Stomach smooth muscle (tissue), 2 donors: ENCODE measurements at regions not wholly inside any gene's neighbourhood (a gene's known extent, or its start where the extent isn't known, plus 50 kb on each side); places are given as distances from the start of the nearest gene placed in this dataset.
"Not testable (repeated sequence)": the region's sequence is repeated elsewhere in the genome, so short reads cannot be mapped to it uniquely, and the experiment has no call there.

Experiments
- H3K27ac ChIP-seq: one replicate; pipeline ENCODE4 v1.7.0; 2013; ENCODE audit warnings: mild to moderate bottlenecking, low read length, inconsistent platforms
- H3K27me3 ChIP-seq, 2 donors: one replicate each; pipeline ENCODE4 v1.7.0; 2013; ENCODE audit warnings: low read length in 2 of 2; ENCODE audit not compliant: insufficient read depth in 2 of 2, control insufficient read depth in 1 of 2
- H3K36me3 ChIP-seq, 2 donors: one replicate each; pipeline ENCODE4 v1.7.0; 2013; ENCODE audit warnings: low read length in 2 of 2; ENCODE audit not compliant: control insufficient read depth in 2 of 2, insufficient read depth in 2 of 2
- H3K4me1 ChIP-seq: one replicate; pipeline ENCODE4 v1.7.0; 2013; ENCODE audit warnings: low read length; ENCODE audit not compliant: control insufficient read depth, insufficient read depth
- H3K4me3 ChIP-seq, 2 donors: one replicate each; pipeline ENCODE4 v1.7.0; 2013; ENCODE audit warnings: low read length in 2 of 2
- H3K9ac ChIP-seq, 2 donors: one replicate each; pipeline ENCODE4 v1.7.0; 2013; ENCODE audit warnings: low read length in 2 of 2, mild to moderate bottlenecking in 1 of 2
- H3K9me3 ChIP-seq, 2 donors: one replicate each; pipeline ENCODE4 v1.7.0; 2013; ENCODE audit warnings: low read length in 2 of 2; ENCODE audit not compliant: control insufficient read depth in 2 of 2
- donor health status: healthy.
- donor health status: Pancreatic carcinoma.

GRCh38 chr1:187733232-187733631, 904.5 kb downstream of the PLA2G4A start:
- H3K4me3 ChIP-seq = no peak overlapping the region
- no peak overlapping the region for H3K27ac ChIP-seq
- no peaks in the 10 kb centered on the region for H3K9me3 ChIP-seq
- no peaks in the 10 kb centered on the region for H3K27me3 ChIP-seq
- no peak overlapping the region for H3K9ac ChIP-seq
- H3K4me1 ChIP-seq = no peaks in the 10 kb centered on the region
- H3K36me3 ChIP-seq = no peaks in the 10 kb centered on the region

- Histone ChIP-seq H3K9me3 (no peaks in the 10 kb centered on the region), H3K36me3 (no peaks in the 10 kb centered on the region), H3K27ac (no peak overlapping the region), H3K27me3 (no peaks in the 10 kb centered on the region), H3K4me1 (no peaks in the 10 kb centered on the region), H3K4me3 (no peak overlapping the region), H3K9ac (no peak overlapping the region)
Measured at GRCh38 chr1:187734427-187734826, 905.7 kb downstream of the PLA2G4A start.

- Histone ChIP-seq H3K27ac (no peak overlapping the region), H3K27me3 (no peaks in the 10 kb centered on the region), H3K9ac (no peak overlapping the region), H3K36me3 (no peaks in the 10 kb centered on the region), H3K9me3 (no peaks in the 10 kb centered on the region), H3K4me3 (no peak overlapping the region), H3K4me1 (no peaks in the 10 kb centered on the region)
Measured at GRCh38 chr1:187744665-187745064, 915.9 kb downstream of the PLA2G4A start.

DNA sequence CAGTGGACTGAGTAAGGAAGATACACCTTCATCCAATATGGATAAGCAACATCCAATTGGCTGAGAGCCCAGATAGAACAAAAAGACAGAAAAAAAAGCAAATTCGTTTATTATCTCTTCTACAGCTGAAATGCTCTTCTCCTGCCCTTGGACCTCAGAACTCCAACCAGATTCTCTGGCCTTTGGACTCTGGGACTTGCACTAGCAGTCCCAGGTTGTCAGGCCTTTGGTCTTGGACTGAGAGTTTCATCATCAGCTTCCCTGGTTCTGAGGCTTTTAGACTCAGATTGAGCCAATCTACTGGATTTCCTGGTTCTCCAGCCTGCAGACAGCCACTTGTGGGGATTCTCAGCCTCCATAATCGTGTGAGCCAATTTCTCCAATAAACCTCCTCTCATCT, 926.8 kb downstream of the PLA2G4A start:
- Histone ChIP-seq H3K27me3 (no peaks in the 10 kb centered on the region), H3K9me3 (no peaks in the 10 kb centered on the region), H3K9ac (no peak overlapping the region), H3K36me3 (no peaks in the 10 kb centered on the region), H3K27ac (no peak overlapping the region), H3K4me3 (no peak overlapping the region), H3K4me1 (no peaks in the 10 kb centered on the region)

- not testable (repeated sequence) for H3K36me3 ChIP-seq, H3K9me3 ChIP-seq, H3K27ac ChIP-seq, H3K4me1 ChIP-seq, H3K4me3 ChIP-seq, H3K9ac ChIP-seq, H3K27me3 ChIP-seq
Measured at GRCh38 chr1:187756684-187757083, 927.9 kb downstream of the PLA2G4A start.

DNA sequence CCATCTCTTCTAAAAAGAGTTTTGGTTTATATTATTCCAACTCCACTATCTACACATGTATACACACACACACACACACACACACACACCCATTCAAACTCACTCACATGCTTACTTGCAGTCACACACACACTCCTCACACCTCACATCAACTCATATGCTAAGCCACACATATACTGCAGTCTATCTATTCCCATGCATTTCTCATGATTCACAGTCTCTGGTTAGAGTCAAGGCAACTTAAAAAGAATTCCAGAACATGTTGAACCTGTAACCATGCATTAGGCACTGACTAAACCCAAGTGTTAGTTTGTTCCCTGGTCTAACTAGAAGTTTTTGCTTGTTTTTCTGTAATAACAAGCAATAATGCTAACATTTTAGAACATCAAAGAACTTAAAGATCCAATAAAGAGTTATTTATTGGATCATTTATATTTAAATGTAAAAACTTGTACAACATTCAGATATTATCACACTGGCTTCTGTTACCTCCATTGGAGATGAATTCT, 931.1 kb downstream of the PLA2G4A start:
- H3K4me3 ChIP-seq = no peak overlapping the region
- H3K9ac ChIP-seq = no peak overlapping the region
- no peaks in the 10 kb centered on the region for H3K27me3 ChIP-seq
- H3K9me3 ChIP-seq = no peaks in the 10 kb centered on the region
- H3K27ac ChIP-seq = no peak overlapping the region
- H3K36me3 ChIP-seq = no peaks in the 10 kb centered on the region
- peaks cover 2% of the 10 kb centered on the region for H3K4me1 ChIP-seq

- Histone ChIP-seq H3K27me3 (no peaks in the 10 kb centered on the region), H3K4me3 (no peak overlapping the region), H3K9ac (no peak overlapping the region), H3K27ac (no peak overlapping the region), H3K4me1 (peaks cover 2% of the 10 kb centered on the region), H3K9me3 (no peaks in the 10 kb centered on the region), H3K36me3 (no peaks in the 10 kb centered on the region)
Measured at GRCh38 chr1:187762118-187762517, 933.4 kb downstream of the PLA2G4A start.

DNA sequence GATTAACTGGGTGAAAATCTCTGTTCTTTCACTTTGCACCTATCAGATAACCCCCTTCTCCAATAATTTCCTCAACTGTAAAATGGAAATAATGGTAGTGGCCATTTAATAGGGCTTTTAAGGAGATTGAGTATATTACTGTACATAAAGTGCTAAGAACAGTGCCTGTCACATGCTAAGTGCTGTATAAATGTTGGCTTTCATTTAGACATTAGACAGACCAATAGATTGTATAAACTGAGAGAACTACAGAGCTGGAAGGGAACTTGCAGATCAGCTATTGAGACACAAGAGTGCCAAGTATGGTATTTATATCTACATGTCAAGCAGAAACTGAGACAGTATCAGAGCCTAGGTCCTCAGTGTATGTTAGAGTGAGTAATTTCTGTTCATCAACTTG, 934.7 kb downstream of the PLA2G4A start:
- H3K36me3 ChIP-seq = no peaks in the 10 kb centered on the region
- no peak overlapping the region for H3K4me3 ChIP-seq
- H3K4me1 ChIP-seq = peaks cover 2% of the 10 kb centered on the region
- no peaks in the 10 kb centered on the region for H3K9me3 ChIP-seq
- H3K9ac ChIP-seq = no peak overlapping the region
- no peaks in the 10 kb centered on the region for H3K27me3 ChIP-seq
- H3K27ac ChIP-seq = peak overlapping the region; percentile 24

DNA sequence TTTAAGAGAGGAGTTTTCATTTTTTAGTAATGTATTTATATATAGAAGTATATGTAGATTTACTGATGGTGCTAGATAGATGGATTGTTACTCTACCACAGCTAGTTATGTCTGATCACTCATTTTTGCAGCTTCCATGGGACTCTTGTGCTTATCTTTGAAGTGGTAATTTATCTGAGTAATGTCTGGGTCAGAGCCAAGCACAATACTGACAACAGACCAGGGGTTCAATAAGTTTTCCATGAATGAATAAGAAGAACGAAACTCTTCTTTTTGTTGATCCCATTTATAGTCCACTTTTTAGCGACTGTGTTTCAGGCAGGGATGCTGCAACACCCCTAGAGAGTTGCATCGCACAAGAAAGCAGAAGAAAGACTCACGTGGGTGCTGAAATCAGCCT, 935.2 kb downstream of the PLA2G4A start:
- H3K27ac ChIP-seq = no peak overlapping the region
- no peaks in the 10 kb centered on the region for H3K9me3 ChIP-seq
- H3K4me3 ChIP-seq = no peak overlapping the region
- peaks cover 2% of the 10 kb centered on the region for H3K4me1 ChIP-seq
- H3K27me3 ChIP-seq = no peaks in the 10 kb centered on the region
- H3K36me3 ChIP-seq = no peaks in the 10 kb centered on the region
- H3K9ac ChIP-seq = no peak overlapping the region

- Histone ChIP-seq H3K27me3 (no peaks in the 10 kb centered on the region), H3K9ac (no peak overlapping the region), H3K27ac (no peak overlapping the region), H3K4me3 (no peak overlapping the region), H3K36me3 (no peaks in the 10 kb centered on the region), H3K9me3 (no peaks in the 10 kb centered on the region), H3K4me1 (no peaks in the 10 kb centered on the region)
Measured at GRCh38 chr1:187771396-187771795, 942.6 kb downstream of the PLA2G4A start.

GRCh38 chr1:187773168-187773567, 944.4 kb downstream of the PLA2G4A start:
- Histone ChIP-seq H3K9me3 (no peaks in the 10 kb centered on the region), H3K27ac (no peak overlapping the region), H3K9ac (no peak overlapping the region), H3K36me3 (no peaks in the 10 kb centered on the region), H3K27me3 (no peaks in the 10 kb centered on the region), H3K4me3 (no peak overlapping the region), H3K4me1 (no peaks in the 10 kb centered on the region)
